GM12878 (cell line): ENCODE measurements at regions not wholly inside any gene's neighbourhood (a gene's known extent, or its start where the extent isn't known, plus 50 kb on each side); places are given as distances from the start of the nearest gene placed in this dataset.

ENCODE experiments used
- ATAC-seq: fragments of 200-7000 bp; cut with Tn5 transposase; 3 replicates; pipeline ENCODE4 v1.9.1; 2020; ENCODE audit warnings: mild to moderate bottlenecking, moderate library complexity
- BruUV-seq: library from RNA; stranded (reverse); fragments of 400-500 nt; replicated peaks from 2 replicates; lab custom pipeline; 2021; lab: Mats Ljungman, UMichigan
- CTCF ChIA-PET: fragments of 300-600 bp; sonication (Branson Sonifier 250); formaldehyde crosslinking; extraction: SDS; loops from one replicate; lab custom pipeline; 2021; ENCODE audit warnings: inconsistent platforms; lab: Yijun Ruan, JAX
- POLR2A ChIA-PET: fragments of 350-600 bp; formaldehyde crosslinking; extraction: SDS; loops from one replicate; lab custom pipeline; 2021; ENCODE audit warnings: inconsistent platforms; lab: Charles Lee
- RAD21 ChIA-PET: fragments of 300-600 bp; sonication (Branson Sonifier 250); formaldehyde crosslinking; loops from one replicate; lab custom pipeline; 2023; ENCODE audit warnings: antibody characterized with exemption; ENCODE audit not compliant: unreplicated experiment; lab: Charles Lee
- SMC1A ChIA-PET: fragments of 300-600 bp; sonication (Branson Sonifier 250); formaldehyde crosslinking; loops from one replicate; lab custom pipeline; 2023; ENCODE audit not compliant: unreplicated experiment, uncharacterized antibody; lab: Charles Lee
- DNase-seq: peaks from one replicate; pipeline ENCODE4 v3.0.0-alpha.2; 2011; ENCODE audit warnings: low read depth, low spot score
- FAIRE-seq: peaks from 3 replicates; lab custom pipeline; 2011; peaks lifted over from hg19 to GRCh38; lab: Jason Lieb, UNC
- H2AFZ ChIP-seq: 2 replicates; pipeline ENCODE4 v1.6.0; 2011; ENCODE audit warnings: low read depth, low read length, control low read depth; ENCODE audit not compliant: control insufficient read depth
- H3K27ac ChIP-seq: 2 replicates; pipeline ENCODE4 v1.5.1; 2011; ENCODE audit warnings: control low read depth; ENCODE audit not compliant: control insufficient read depth, insufficient read depth
- H3K27me3 ChIP-seq, 2 experiments: replicated peaks in 1 of 2; 2 replicates each; pipeline versions ENCODE4 v1.6.0 to v1.6.1; 2011; ENCODE audit warnings: low read length in 1 of 2; ENCODE audit not compliant: control insufficient read depth in 2 of 2, insufficient read depth in 2 of 2
- H3K36me3 ChIP-seq, 2 experiments: 2 replicates each; pipeline ENCODE4 v1.5.1; 2011; ENCODE audit warnings: low read length in 1 of 2; ENCODE audit not compliant: control insufficient read depth in 2 of 2, insufficient read depth in 2 of 2
- H3K4me1 ChIP-seq: 2 replicates; pipeline ENCODE4 v1.6.1; 2011; ENCODE audit warnings: mild to moderate bottlenecking, low read length, moderate library complexity, mixed read lengths; ENCODE audit not compliant: control insufficient read depth, insufficient read depth
- H3K4me2 ChIP-seq: 2 replicates; pipeline ENCODE4 v1.6.0; 2011; ENCODE audit warnings: control low read depth; ENCODE audit not compliant: control insufficient read depth, insufficient read depth
- H3K4me3 ChIP-seq: fragments of 200-600 bp; sonication (generic); 2 replicates; pipeline ENCODE4 v1.5.1; 2016
- H3K79me2 ChIP-seq: 2 replicates; pipeline ENCODE4 v1.6.0; 2011; ENCODE audit warnings: low read length; ENCODE audit not compliant: control insufficient read depth, insufficient read depth
- H3K9ac ChIP-seq: 2 replicates; pipeline ENCODE4 v1.8.0; 2011; ENCODE audit warnings: low read length, control low read depth, mixed read lengths; ENCODE audit not compliant: control insufficient read depth, insufficient read depth
- H3K9me3 ChIP-seq: replicated peaks from 3 replicates; pipeline ENCODE4 v1.5.1; 2011; ENCODE audit warnings: mild to moderate bottlenecking, low read length; ENCODE audit not compliant: control insufficient read depth, insufficient read depth
- H4K20me1 ChIP-seq: 2 replicates; pipeline ENCODE4 v1.6.0; 2011; ENCODE audit not compliant: control insufficient read depth, insufficient read depth
- BHLHE40 ChIP-seq, 2 experiments: fragments of 450-650 bp in 1 of 2; IDR thresholded peaks; 2 replicates each; pipeline ENCODE4 v1.6.1; 2011 to 2017; ENCODE audit warnings: low read depth in 2 of 2, borderline replicate concordance in 1 of 2, improper control_type of control experiment in 1 of 2, low read length in 1 of 2, mild to moderate bottlenecking in 1 of 2
- CHD1 ChIP-seq: IDR thresholded peaks from 2 replicates; pipeline ENCODE4 v1.6.1; 2012; ENCODE audit warnings: low read depth, low read length, improper control_type of control experiment
- IKZF1 ChIP-seq: fragments of 450-650 bp; conservative IDR thresholded peaks from 2 replicates; pipeline ENCODE4 v1.6.1; 2017; ENCODE audit warnings: antibody characterized with exemption, mild to moderate bottlenecking
- KLF5 ChIP-seq: fragments of 450-650 bp; IDR thresholded peaks from 2 replicates; pipeline ENCODE4 v1.6.1; 2014; ENCODE audit warnings: mild to moderate bottlenecking; ENCODE audit not compliant: partially characterized antibody
- SRF ChIP-seq, 2 experiments: IDR thresholded peaks; 2 replicates each; pipeline ENCODE4 v1.6.1; 2011; ENCODE audit warnings: low read depth in 2 of 2, low read length in 2 of 2, mild to moderate bottlenecking in 1 of 2, moderate library complexity in 1 of 2
- ZNF622 ChIP-seq: fragments of 450-650 bp; IDR thresholded peaks from 2 replicates; pipeline ENCODE4 v1.6.1; 2017; ENCODE audit warnings: mild to moderate bottlenecking, inconsistent platforms
- WGBS: methylation state at CpG from one replicate; pipeline ENCODE4 v1.1.6; 2016; ENCODE audit warnings: low lambda C conversion rate; ENCODE audit not compliant: insufficient replicate concordance, insufficient coverage; ENCODE audit errors: missing lambda C conversion rate; 5-methylcytosine and 5-hydroxymethylcytosine counted together
- in situ Hi-C: fragments of 300-500 bp; cut with MboI; formaldehyde crosslinking; loops from 9 replicates; pipeline ENCODE4 v1.14.3; 2018; ENCODE audit warnings: mixed read lengths
- intact Hi-C: fragments of 100-400 bp; cut with micrococcal nuclease; formaldehyde crosslinking; loops from one replicate; pipeline ENCODE4 v1.14.2; 2022; ENCODE audit not compliant: unreplicated experiment
- TF ChIP-seq, protein P1 (sequence below): IDR thresholded peaks from 2 replicates; pipeline ENCODE4 v1.6.1; 2011; ENCODE audit warnings: low read depth, mild to moderate bottlenecking, low read length, moderate library complexity, borderline replicate concordance; ENCODE audit errors: extremely low read depth
- TF ChIP-seq, protein P2 (sequence below): IDR thresholded peaks from 2 replicates; pipeline ENCODE4 v1.6.1; 2012; ENCODE audit warnings: low read depth, low read length, improper control_type of control experiment
- TF ChIP-seq, protein P3 (sequence below): IDR thresholded peaks from 2 replicates; pipeline ENCODE4 v1.6.1; 2011; ENCODE audit warnings: low read depth, low read length, improper control_type of control experiment, borderline replicate concordance
- TF ChIP-seq, protein P4 (sequence below): fragments of 450-650 bp; conservative IDR thresholded peaks from 2 replicates; pipeline ENCODE4 v1.6.1; 2017; ENCODE audit warnings: mild to moderate bottlenecking, moderate library complexity
- TF ChIP-seq, protein P5 (sequence below): fragments of 450-650 bp; IDR thresholded peaks from 2 replicates; pipeline ENCODE4 v1.6.1; 2017; ENCODE audit warnings: mild to moderate bottlenecking, moderate library complexity

DNA sequence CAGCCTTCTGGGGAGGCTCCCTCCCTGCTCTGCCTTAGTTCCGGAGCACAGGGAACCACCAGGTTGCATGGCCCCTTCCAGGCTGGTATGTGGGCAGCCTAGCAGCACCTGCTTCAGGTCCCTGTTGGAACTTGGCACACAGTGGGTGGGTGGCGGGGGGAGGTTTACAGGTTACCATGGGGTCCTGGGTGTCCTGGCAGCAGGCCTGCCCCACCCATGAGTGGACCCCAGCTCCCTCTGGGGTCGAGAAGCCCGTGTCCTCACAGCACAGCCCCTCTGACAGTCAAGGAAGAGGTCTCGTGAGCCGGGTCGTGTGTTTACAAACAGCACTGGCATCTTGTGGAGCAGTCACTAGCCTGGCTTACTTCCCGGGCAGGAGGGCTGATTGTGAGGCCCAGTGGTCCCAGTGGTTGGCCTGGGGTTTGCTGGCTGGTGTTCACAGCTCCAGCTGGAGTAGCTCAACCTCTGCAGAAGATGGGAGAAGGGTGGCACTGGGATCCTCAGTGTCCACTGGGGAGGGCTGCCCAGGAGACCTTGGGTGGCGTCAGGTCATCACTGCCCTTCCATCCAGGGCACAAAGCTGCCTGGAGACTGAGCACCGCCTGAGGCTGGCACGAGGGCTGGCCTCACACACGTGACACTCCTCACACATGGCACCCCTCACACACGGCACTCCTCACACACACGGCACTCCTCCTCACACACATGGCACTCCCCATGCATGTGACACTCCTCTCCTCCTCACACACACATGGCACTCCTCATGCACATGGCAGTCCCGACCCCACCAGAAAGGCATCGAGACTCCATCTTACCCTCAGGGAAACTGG is 100.9 kb downstream of the RIPK4 start:
- 18% methylated on average over 14 of the region's 16 CpGs for WGBS
- H3K4me1 ChIP-seq: no peaks in the 10 kb centered on the region
- TF ChIP-seq BHLHE40 (IDR thresholded peaks at IDR 0.05; ENCODE audit: borderline replicate concordance in 1 of 2, low read depth in 2 of 2, low read length in 1 of 2) (peak in 1 of 2 experiments; percentile 11; a peak in 1 of 4 replicates), CHD1 (no peak), ZNF622 (no peak), KLF5 (no peak), IKZF1 (no peak), SRF (IDR thresholded peaks at IDR 0.05; ENCODE audit: low read depth in 2 of 2, low read length in 2 of 2) (no peak)
- TF ChIP-seq, protein P1, sequence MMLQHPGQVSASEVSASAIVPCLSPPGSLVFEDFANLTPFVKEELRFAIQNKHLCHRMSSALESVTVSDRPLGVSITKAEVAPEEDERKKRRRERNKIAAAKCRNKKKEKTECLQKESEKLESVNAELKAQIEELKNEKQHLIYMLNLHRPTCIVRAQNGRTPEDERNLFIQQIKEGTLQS: no peak
- TF ChIP-seq, protein P2, sequence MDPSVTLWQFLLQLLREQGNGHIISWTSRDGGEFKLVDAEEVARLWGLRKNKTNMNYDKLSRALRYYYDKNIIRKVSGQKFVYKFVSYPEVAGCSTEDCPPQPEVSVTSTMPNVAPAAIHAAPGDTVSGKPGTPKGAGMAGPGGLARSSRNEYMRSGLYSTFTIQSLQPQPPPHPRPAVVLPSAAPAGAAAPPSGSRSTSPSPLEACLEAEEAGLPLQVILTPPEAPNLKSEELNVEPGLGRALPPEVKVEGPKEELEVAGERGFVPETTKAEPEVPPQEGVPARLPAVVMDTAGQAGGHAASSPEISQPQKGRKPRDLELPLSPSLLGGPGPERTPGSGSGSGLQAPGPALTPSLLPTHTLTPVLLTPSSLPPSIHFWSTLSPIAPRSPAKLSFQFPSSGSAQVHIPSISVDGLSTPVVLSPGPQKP: no peak
- TF ChIP-seq, protein P3, sequence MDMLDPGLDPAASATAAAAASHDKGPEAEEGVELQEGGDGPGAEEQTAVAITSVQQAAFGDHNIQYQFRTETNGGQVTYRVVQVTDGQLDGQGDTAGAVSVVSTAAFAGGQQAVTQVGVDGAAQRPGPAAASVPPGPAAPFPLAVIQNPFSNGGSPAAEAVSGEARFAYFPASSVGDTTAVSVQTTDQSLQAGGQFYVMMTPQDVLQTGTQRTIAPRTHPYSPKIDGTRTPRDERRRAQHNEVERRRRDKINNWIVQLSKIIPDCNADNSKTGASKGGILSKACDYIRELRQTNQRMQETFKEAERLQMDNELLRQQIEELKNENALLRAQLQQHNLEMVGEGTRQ: no peak
- TF ChIP-seq, protein P4, sequence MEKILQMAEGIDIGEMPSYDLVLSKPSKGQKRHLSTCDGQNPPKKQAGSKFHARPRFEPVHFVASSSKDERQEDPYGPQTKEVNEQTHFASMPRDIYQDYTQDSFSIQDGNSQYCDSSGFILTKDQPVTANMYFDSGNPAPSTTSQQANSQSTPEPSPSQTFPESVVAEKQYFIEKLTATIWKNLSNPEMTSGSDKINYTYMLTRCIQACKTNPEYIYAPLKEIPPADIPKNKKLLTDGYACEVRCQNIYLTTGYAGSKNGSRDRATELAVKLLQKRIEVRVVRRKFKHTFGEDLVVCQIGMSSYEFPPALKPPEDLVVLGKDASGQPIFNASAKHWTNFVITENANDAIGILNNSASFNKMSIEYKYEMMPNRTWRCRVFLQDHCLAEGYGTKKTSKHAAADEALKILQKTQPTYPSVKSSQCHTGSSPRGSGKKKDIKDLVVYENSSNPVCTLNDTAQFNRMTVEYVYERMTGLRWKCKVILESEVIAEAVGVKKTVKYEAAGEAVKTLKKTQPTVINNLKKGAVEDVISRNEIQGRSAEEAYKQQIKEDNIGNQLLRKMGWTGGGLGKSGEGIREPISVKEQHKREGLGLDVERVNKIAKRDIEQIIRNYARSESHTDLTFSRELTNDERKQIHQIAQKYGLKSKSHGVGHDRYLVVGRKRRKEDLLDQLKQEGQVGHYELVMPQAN: no peak
- TF ChIP-seq, protein P5, sequence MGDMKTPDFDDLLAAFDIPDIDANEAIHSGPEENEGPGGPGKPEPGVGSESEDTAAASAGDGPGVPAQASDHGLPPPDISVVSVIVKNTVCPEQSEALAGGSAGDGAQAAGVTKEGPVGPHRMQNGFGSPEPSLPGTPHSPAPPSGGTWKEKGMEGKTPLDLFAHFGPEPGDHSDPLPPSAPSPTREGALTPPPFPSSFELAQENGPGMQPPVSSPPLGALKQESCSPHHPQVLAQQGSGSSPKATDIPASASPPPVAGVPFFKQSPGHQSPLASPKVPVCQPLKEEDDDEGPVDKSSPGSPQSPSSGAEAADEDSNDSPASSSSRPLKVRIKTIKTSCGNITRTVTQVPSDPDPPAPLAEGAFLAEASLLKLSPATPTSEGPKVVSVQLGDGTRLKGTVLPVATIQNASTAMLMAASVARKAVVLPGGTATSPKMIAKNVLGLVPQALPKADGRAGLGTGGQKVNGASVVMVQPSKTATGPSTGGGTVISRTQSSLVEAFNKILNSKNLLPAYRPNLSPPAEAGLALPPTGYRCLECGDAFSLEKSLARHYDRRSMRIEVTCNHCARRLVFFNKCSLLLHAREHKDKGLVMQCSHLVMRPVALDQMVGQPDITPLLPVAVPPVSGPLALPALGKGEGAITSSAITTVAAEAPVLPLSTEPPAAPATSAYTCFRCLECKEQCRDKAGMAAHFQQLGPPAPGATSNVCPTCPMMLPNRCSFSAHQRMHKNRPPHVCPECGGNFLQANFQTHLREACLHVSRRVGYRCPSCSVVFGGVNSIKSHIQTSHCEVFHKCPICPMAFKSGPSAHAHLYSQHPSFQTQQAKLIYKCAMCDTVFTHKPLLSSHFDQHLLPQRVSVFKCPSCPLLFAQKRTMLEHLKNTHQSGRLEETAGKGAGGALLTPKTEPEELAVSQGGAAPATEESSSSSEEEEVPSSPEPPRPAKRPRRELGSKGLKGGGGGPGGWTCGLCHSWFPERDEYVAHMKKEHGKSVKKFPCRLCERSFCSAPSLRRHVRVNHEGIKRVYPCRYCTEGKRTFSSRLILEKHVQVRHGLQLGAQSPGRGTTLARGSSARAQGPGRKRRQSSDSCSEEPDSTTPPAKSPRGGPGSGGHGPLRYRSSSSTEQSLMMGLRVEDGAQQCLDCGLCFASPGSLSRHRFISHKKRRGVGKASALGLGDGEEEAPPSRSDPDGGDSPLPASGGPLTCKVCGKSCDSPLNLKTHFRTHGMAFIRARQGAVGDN: peak; percentile 46; the same call in 1 of the 2 replicates
- FAIRE-seq: no peak
- no TSS peak for BruUV-seq
- ATAC-seq: no peak
- intact Hi-C loops (no loop called here), in situ Hi-C loops (no loop called here)
- H3K4me3 ChIP-seq: no peak overlapping the region
- no peak overlapping the region for H3K4me2 ChIP-seq
- H4K20me1 ChIP-seq: no peaks in the 10 kb centered on the region
- DNase-seq: no peak
- ChIA-PET POLR2A (interaction anchor here (1.4 kb wide), 1 partner anchor 24 kb away, joined by 4 read pairs; no protein-coding TSS in a partner anchor), RAD21 (interaction anchor here (4.7 kb wide), 1 partner anchor 17 kb away, joined by 22 read pairs; no protein-coding TSS in a partner anchor), CTCF (no interaction called here), SMC1A (interaction anchor here (1.9 kb wide), 1 partner anchor 25 kb away, joined by 5 read pairs; no protein-coding TSS in a partner anchor)
- no peak overlapping the region for H3K27ac ChIP-seq
- H3K9me3 ChIP-seq: no peaks in the 10 kb centered on the region
- H3K79me2 ChIP-seq: no peaks in the 10 kb centered on the region
- H3K9ac ChIP-seq: no peak overlapping the region
- H3K36me3 ChIP-seq: no peaks in the 10 kb centered on the region
- H2AFZ ChIP-seq: no peak overlapping the region
- H3K27me3 ChIP-seq: peaks cover 0 to 3% of the 10 kb centered on the region in 2 experiments; a peak in 1 of 4 replicates
